Mesenchymal stem cell (in vitro differentiated cells and primary cell): ENCODE measurements at regions not wholly inside any gene's neighbourhood (a gene's known extent, or its start where the extent isn't known, plus 50 kb on each side); places are given as distances from the start of the nearest gene placed in this dataset.
"Not testable (repeated sequence)": the region's sequence is repeated elsewhere in the genome, so short reads cannot be mapped to it uniquely, and the experiment has no call there.

Experiments used
- DNase-seq: peaks from one replicate; pipeline ENCODE4 v3.0.0-alpha.2; 2013
- H2AFZ ChIP-seq: one replicate; pipeline ENCODE4 v1.6.1; 2013; ENCODE audit warnings: low read depth, mild to moderate bottlenecking, control low read depth, inconsistent platforms, low read length, moderate library complexity
- H2AK5ac ChIP-seq: 2 replicates; pipeline ENCODE4 v1.6.1; 2013; ENCODE audit warnings: low read length, moderate library complexity, mild to moderate bottlenecking, inconsistent platforms; ENCODE audit not compliant: severe bottlenecking
- H2BK120ac ChIP-seq: one replicate; pipeline ENCODE4 v1.6.1; 2013; ENCODE audit warnings: low read depth, mild to moderate bottlenecking, inconsistent platforms, low read length, moderate library complexity
- H2BK12ac ChIP-seq, 2 experiments: one replicate each; pipeline ENCODE4 v1.6.1; 2013; ENCODE audit warnings: inconsistent platforms in 2 of 2, low read length in 2 of 2, mild to moderate bottlenecking in 2 of 2, moderate library complexity in 2 of 2, control low read depth in 1 of 2
- H2BK15ac ChIP-seq: one replicate; pipeline ENCODE4 v1.6.1; 2013; ENCODE audit warnings: mild to moderate bottlenecking, low read depth, inconsistent platforms; ENCODE audit not compliant: poor library complexity, severe bottlenecking
- H2BK5ac ChIP-seq: 2 replicates; pipeline ENCODE4 v1.6.1; 2013; ENCODE audit warnings: low read depth, mild to moderate bottlenecking, low read length, control low read depth, inconsistent platforms; ENCODE audit not compliant: poor library complexity, severe bottlenecking
- H3K14ac ChIP-seq, 2 experiments: one replicate each; pipeline ENCODE4 v1.6.1; 2013; ENCODE audit warnings: inconsistent platforms in 2 of 2, low read length in 2 of 2, control low read depth in 1 of 2, mild to moderate bottlenecking in 1 of 2, moderate library complexity in 1 of 2
- H3K18ac ChIP-seq, 2 experiments: one replicate each; pipeline ENCODE4 v1.6.1; 2013; ENCODE audit warnings: inconsistent platforms in 2 of 2, low read length in 2 of 2, control low read depth in 1 of 2, low read depth in 1 of 2, mild to moderate bottlenecking in 1 of 2
- H3K23ac ChIP-seq, 2 experiments: one replicate each; pipeline ENCODE4 v1.6.1; 2013; ENCODE audit warnings: inconsistent platforms in 2 of 2, low read length in 2 of 2, mild to moderate bottlenecking in 2 of 2, moderate library complexity in 2 of 2, control low read depth in 1 of 2
- H3K27ac ChIP-seq: 2 replicates; pipeline ENCODE4 v1.5.1; 2013; ENCODE audit warnings: mild to moderate bottlenecking, moderate library complexity, low read length, control low read depth, inconsistent platforms; ENCODE audit not compliant: poor library complexity, severe bottlenecking
- H3K27me3 ChIP-seq, 2 experiments: 2 replicates each; pipeline versions ENCODE4 v1.6.1 to v1.7.0; 2013; ENCODE audit warnings: low read length in 2 of 2, mild to moderate bottlenecking in 2 of 2, moderate library complexity in 2 of 2, control low read depth in 1 of 2, inconsistent platforms in 1 of 2; ENCODE audit not compliant: control insufficient read depth in 1 of 2, insufficient read depth in 1 of 2
- H3K36me3 ChIP-seq, 2 experiments: 2 replicates each; pipeline versions ENCODE4 v1.6.1 to v1.7.0; 2013; ENCODE audit warnings: low read length in 2 of 2, control low read depth in 1 of 2, inconsistent platforms in 1 of 2, low read depth in 1 of 2, mild to moderate bottlenecking in 1 of 2; ENCODE audit not compliant: insufficient read depth in 2 of 2, control insufficient read depth in 1 of 2
- H3K4ac ChIP-seq, 2 experiments: one replicate each; pipeline ENCODE4 v1.6.1; 2013; ENCODE audit warnings: inconsistent platforms in 2 of 2, low read length in 2 of 2, mild to moderate bottlenecking in 2 of 2, moderate library complexity in 2 of 2, control low read depth in 1 of 2, low read depth in 1 of 2
- H3K4me1 ChIP-seq: 2 replicates; pipeline ENCODE4 v1.6.1; 2013; ENCODE audit warnings: low read depth, low read length, control low read depth; ENCODE audit not compliant: control insufficient read depth, insufficient read depth
- H3K4me2 ChIP-seq: 2 replicates; pipeline ENCODE4 v1.6.1; 2013; ENCODE audit warnings: low read length, mild to moderate bottlenecking, inconsistent platforms; ENCODE audit not compliant: poor library complexity, severe bottlenecking
- H3K4me3 ChIP-seq, 2 experiments: 2 replicates each; pipeline versions ENCODE4 v1.5.1 to v1.7.0; 2013; ENCODE audit warnings: low read length in 2 of 2, mild to moderate bottlenecking in 2 of 2, control low read depth in 1 of 2, low read depth in 1 of 2; ENCODE audit not compliant: insufficient read depth in 1 of 2
- H3K79me1 ChIP-seq: replicated peaks from 2 replicates; pipeline ENCODE4 v1.6.1; 2013; ENCODE audit warnings: mild to moderate bottlenecking, control low read depth, low read length, inconsistent platforms; ENCODE audit not compliant: poor library complexity, severe bottlenecking
- H3K9ac ChIP-seq: 2 replicates; pipeline ENCODE4 v1.7.0; 2013; ENCODE audit warnings: mild to moderate bottlenecking, low read length, moderate library complexity
- H3K9me3 ChIP-seq: 2 replicates; pipeline ENCODE4 v1.7.0; 2013; ENCODE audit warnings: mild to moderate bottlenecking, low read length; ENCODE audit not compliant: control insufficient read depth
- H4K8ac ChIP-seq: one replicate; pipeline ENCODE4 v1.6.1; 2013; ENCODE audit warnings: inconsistent platforms, mild to moderate bottlenecking, low read length, moderate library complexity
- H4K91ac ChIP-seq: one replicate; pipeline ENCODE4 v1.6.1; 2013; ENCODE audit warnings: mild to moderate bottlenecking, low read length, inconsistent platforms
- WGBS: methylation state at CpG from one replicate; pipeline ENCODE4 v1.1.7; 2013; ENCODE audit warnings: mixed read lengths; 5-methylcytosine and 5-hydroxymethylcytosine counted together

DNA sequence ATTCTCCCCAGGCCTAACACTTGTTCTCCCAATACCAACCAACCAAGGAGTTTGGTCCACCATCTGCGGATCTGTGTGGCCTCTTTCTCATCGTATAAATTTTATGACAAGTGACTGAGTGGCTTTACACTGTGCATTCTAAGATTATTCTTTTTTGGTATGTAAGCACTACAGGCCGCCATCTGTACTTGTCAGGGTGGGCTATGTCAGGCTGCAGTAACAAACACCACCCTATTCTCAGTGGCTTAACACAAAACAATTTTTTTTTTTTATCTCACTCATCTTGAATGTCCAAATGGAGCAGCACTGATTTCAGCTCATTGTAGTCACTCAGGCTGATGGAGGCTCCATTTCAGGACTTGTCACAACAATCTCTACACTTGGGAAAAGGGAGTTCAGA lies 412.7 kb upstream of the MIR17HG start:
- Histone ChIP-seq H2AFZ (no peak overlapping the region), H3K36me3 (no peaks in the 10 kb centered on the region), H3K79me1 (no peaks in the 10 kb centered on the region), H2BK15ac (no peak overlapping the region), H3K4me3 (no peak overlapping the region), H3K4ac (no peak overlapping the region), H3K23ac (no peak overlapping the region), H2AK5ac (peak overlapping the region; percentile 41), H4K8ac (no peak overlapping the region), H3K9me3 (no peaks in the 10 kb centered on the region), H2BK12ac (no peak overlapping the region), H3K4me2 (no peak overlapping the region), H4K91ac (no peak overlapping the region), H3K14ac (no peak overlapping the region), H2BK5ac (no peak overlapping the region), H3K27ac (no peak overlapping the region), H3K4me1 (no peaks in the 10 kb centered on the region), H3K9ac (no peak overlapping the region), H2BK120ac (no peak overlapping the region), H3K18ac (no peak overlapping the region), H3K27me3 (no peaks in the 10 kb centered on the region)
- WGBS, result 100% methylated on average over 1 of the region's 3 CpGs
- DNase-seq, result no peak

DNA sequence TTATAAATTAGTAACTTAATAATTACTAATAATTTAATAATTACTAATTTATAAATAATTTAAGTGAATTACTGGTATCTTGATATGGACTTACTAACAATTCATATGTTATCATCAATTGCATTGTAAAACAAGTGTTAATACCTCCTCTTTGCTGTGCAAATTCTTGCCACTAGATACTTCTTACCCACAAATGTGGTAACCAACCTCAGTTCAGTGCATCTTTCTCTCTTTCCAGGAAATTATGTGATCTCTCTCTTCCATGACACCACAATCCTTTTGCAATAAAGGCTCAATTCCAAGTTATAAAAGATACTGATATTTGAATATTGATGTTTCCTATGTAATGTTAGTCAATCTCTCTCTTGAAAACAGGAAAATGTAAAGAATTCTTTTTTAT lies 408.6 kb upstream of the MIR17HG start:
- H2BK5ac ChIP-seq, result no peak overlapping the region
- no peak overlapping the region for H3K27ac ChIP-seq
- no peak overlapping the region for H2BK120ac ChIP-seq
- no peaks in the 10 kb centered on the region for H3K4me1 ChIP-seq
- H3K4me3 ChIP-seq, result no peak overlapping the region
- no peak overlapping the region for H3K4me2 ChIP-seq
- no peaks in the 10 kb centered on the region for H3K27me3 ChIP-seq
- H3K9ac ChIP-seq, result no peak overlapping the region
- H3K23ac ChIP-seq, result no peak overlapping the region
- DNase-seq, result no peak
- no peak overlapping the region for H4K8ac ChIP-seq
- no peak overlapping the region for H2BK15ac ChIP-seq
- no peaks in the 10 kb centered on the region for H3K36me3 ChIP-seq
- no peak overlapping the region for H2BK12ac ChIP-seq
- no peak overlapping the region for H4K91ac ChIP-seq
- H2AK5ac ChIP-seq, result no peak overlapping the region
- H3K18ac ChIP-seq, result no peak overlapping the region
- H3K9me3 ChIP-seq, result no peaks in the 10 kb centered on the region
- H3K4ac ChIP-seq, result no peak overlapping the region
- H3K79me1 ChIP-seq, result no peaks in the 10 kb centered on the region
- no peak overlapping the region for H3K14ac ChIP-seq
- H2AFZ ChIP-seq, result no peak overlapping the region

- Histone ChIP-seq H2BK5ac (no peak overlapping the region), H4K91ac (no peak overlapping the region), H2BK120ac (no peak overlapping the region), H3K79me1 (no peaks in the 10 kb centered on the region), H3K4ac (no peak overlapping the region), H3K18ac (no peak overlapping the region), H2AFZ (no peak overlapping the region), H3K9me3 (peaks cover 6% of the 10 kb centered on the region), H2BK15ac (no peak overlapping the region), H3K27me3 (no peaks in the 10 kb centered on the region), H3K4me2 (no peak overlapping the region), H3K14ac (no peak overlapping the region), H3K23ac (no peak overlapping the region), H4K8ac (no peak overlapping the region), H3K4me1 (peaks cover 7% of the 10 kb centered on the region), H2BK12ac (no peak overlapping the region), H3K4me3 (no peak overlapping the region), H3K9ac (no peak overlapping the region), H2AK5ac (no peak overlapping the region), H3K36me3 (no peaks in the 10 kb centered on the region), H3K27ac (no peak overlapping the region)
- 87% methylated on average over 3 of the region's 4 CpGs for WGBS
- DNase-seq, result no peak
These were observed 403.5 kb upstream of the MIR17HG start for GRCh38 chr13:90943946-90944345.

GRCh38 chr13:90945146-90945545 lies 402.3 kb upstream of the MIR17HG start:
- not testable (repeated sequence) for H3K14ac ChIP-seq, H3K4me2 ChIP-seq, H2BK15ac ChIP-seq, H3K23ac ChIP-seq, H3K27ac ChIP-seq, H3K36me3 ChIP-seq, H2BK120ac ChIP-seq, H2BK5ac ChIP-seq, DNase-seq, H3K4ac ChIP-seq, H3K9me3 ChIP-seq, H2AFZ ChIP-seq, H3K4me1 ChIP-seq, H2BK12ac ChIP-seq, H3K18ac ChIP-seq, H4K8ac ChIP-seq, H3K79me1 ChIP-seq, H3K4me3 ChIP-seq, H3K27me3 ChIP-seq, H2AK5ac ChIP-seq, H4K91ac ChIP-seq, H3K9ac ChIP-seq
- no CpG with 5 or more reads among the region's 3 CpGs for WGBS
